ENCODE measurements at regions not wholly inside any gene's neighbourhood (a gene's known extent, or its start where the extent isn't known, plus 50 kb on each side); places are given as distances from the start of the nearest gene placed in this dataset.
A peak's percentile ranks its signal among the peaks of the same experiment; 100 is the strongest.
"Not testable (repeated sequence)": the region's sequence is repeated elsewhere in the genome, so short reads cannot be mapped to it uniquely, and the experiment has no call there.

- no peak for FAIRE-seq
Measured at GRCh38 chrX:96002431-96002830, 682.2 kb upstream of the DIAPH2 start.

- no peak for FAIRE-seq
Measured at GRCh38 chrX:96004386-96004785, 680.3 kb upstream of the DIAPH2 start.

GRCh38 chrX:96006281-96006680 lies 678.4 kb upstream of the DIAPH2 start:
- no peak for FAIRE-seq

- no peak for FAIRE-seq
Measured at GRCh38 chrX:96027407-96027806, 657.2 kb upstream of the DIAPH2 start.

- no peak for FAIRE-seq
Measured at GRCh38 chrX:96052078-96052477, 632.6 kb upstream of the DIAPH2 start.

GRCh38 chrX:96081891-96082290 lies 602.8 kb upstream of the DIAPH2 start:
- no peak for FAIRE-seq

GRCh38 chrX:96094616-96095015 lies 590.0 kb upstream of the DIAPH2 start:
- no peak for FAIRE-seq

- no peak for FAIRE-seq
Measured at GRCh38 chrX:96098471-96098870, 586.2 kb upstream of the DIAPH2 start.

GRCh38 chrX:96102997-96103396 lies 581.6 kb upstream of the DIAPH2 start:
- no peak for FAIRE-seq

GRCh38 chrX:96112689-96113088 lies 572.0 kb upstream of the DIAPH2 start:
- no peak for FAIRE-seq

- peak; percentile 65 for FAIRE-seq
Measured at GRCh38 chrX:96126182-96126581, 558.5 kb upstream of the DIAPH2 start.

- not testable (repeated sequence) for FAIRE-seq
Measured at GRCh38 chrX:96128058-96128457, 556.6 kb upstream of the DIAPH2 start.

GRCh38 chrX:96140796-96141195 lies 543.8 kb upstream of the DIAPH2 start:
- no peak for FAIRE-seq

- FAIRE-seq, result no peak
Measured at GRCh38 chrX:96147681-96148080, 537.0 kb upstream of the DIAPH2 start.

GRCh38 chrX:96170626-96171025 lies 514.0 kb upstream of the DIAPH2 start:
- no peak for FAIRE-seq

- FAIRE-seq, result no peak
Measured at GRCh38 chrX:96176921-96177320, 507.7 kb upstream of the DIAPH2 start.

- no peak for FAIRE-seq
Measured at GRCh38 chrX:96181605-96182004, 503.0 kb upstream of the DIAPH2 start.

- no peak for FAIRE-seq
Measured at GRCh38 chrX:96182366-96182765, 502.3 kb upstream of the DIAPH2 start.

GRCh38 chrX:96183391-96183790 lies 501.3 kb upstream of the DIAPH2 start:
- FAIRE-seq, result no peak

GRCh38 chrX:96183843-96184242 lies 500.8 kb upstream of the DIAPH2 start:
- FAIRE-seq, result peak; percentile 25

- FAIRE-seq, result no peak
Measured at GRCh38 chrX:96204928-96205327, 479.7 kb upstream of the DIAPH2 start.

GRCh38 chrX:96211953-96212352 lies 472.7 kb upstream of the DIAPH2 start:
- FAIRE-seq, result no peak

- FAIRE-seq, result not testable (repeated sequence)
Measured at GRCh38 chrX:96214681-96215080, 470.0 kb upstream of the DIAPH2 start.

GRCh38 chrX:96224279-96224678 lies 460.4 kb upstream of the DIAPH2 start:
- FAIRE-seq, result no peak

GRCh38 chrX:96244955-96245354 lies 439.7 kb upstream of the DIAPH2 start:
- no peak for FAIRE-seq

- FAIRE-seq, result no peak
Measured at GRCh38 chrX:96246436-96246835, 438.2 kb upstream of the DIAPH2 start.

Measured in A204.1 (cell line).